SKM-1 treated with dmso at 0.1 percent for 144 hours (cell line): ENCODE measurements at regions not wholly inside any gene's neighbourhood (a gene's known extent, or its start where the extent isn't known, plus 50 kb on each side); places are given as distances from the start of the nearest gene placed in this dataset.
"Not testable (repeated sequence)": the region's sequence is repeated elsewhere in the genome, so short reads cannot be mapped to it uniquely, and the experiment has no call there.

Experiments
- DNase-seq: peaks from one replicate; lab custom pipeline; 2025; ENCODE audit not compliant: unreplicated experiment; lab: John Stamatoyannopoulos, UW

DNA sequence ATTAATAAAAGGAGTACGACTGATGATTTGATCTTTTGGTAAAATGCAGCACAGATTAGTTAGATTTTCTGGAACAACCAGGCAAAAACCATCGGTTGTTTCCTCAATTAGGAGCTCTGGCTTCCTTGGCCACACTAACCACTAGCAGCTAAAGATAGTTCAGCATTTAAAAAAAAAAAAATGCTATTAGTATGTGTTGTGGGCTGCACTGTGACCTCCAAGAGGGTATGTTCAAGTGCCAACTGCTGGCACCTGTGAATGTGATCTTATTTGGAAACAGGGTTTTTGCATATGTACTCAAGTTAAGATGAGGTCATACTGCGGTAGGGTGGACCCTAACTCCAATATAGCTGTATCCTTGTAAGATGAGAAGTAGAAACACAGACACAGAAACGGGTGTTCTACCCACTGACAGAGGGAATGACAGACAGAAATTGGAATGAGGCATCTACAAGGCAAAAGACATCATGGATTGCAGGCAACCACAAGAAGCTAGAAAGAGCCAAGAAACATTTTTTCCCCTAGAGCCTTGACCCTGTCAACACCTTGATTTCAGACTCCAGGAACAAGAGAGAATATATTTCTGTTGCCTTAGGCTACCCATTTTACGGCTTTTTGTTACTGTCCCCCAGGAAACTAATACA, 534.6 kb upstream of the ROBO2 start:
- DNase-seq = no peak

DNA sequence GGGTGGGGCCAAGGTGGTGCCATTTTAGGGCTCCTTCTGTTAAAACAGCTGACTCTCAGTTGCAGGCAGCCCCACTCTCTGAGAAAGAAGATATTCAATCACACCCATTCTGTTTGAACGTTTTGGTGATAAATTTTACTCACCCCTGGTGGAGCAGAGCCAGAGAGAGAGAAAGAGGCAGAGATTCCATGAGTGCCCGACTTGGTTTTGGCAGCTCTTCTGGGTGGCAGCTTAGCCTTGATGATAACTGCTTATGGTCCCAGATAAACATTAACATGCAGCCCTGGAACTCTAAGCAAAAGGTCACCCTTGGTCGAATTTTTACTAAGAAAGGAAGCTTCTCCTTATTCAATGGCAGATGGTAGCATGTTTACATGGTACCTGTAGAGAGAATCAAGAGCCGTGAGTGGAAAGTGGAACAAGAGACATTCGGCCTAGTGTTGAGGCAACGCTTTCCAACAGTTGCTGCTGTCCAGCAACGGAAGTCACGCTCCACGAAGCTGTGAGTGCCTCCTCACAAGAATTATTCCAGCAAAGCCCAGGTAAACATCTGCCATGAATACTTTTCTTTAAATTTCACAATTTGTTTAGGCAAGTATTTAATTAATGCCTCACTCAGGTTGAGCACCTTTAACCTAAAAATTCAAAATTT, 530.6 kb upstream of the ROBO2 start:
- no peak for DNase-seq

DNA sequence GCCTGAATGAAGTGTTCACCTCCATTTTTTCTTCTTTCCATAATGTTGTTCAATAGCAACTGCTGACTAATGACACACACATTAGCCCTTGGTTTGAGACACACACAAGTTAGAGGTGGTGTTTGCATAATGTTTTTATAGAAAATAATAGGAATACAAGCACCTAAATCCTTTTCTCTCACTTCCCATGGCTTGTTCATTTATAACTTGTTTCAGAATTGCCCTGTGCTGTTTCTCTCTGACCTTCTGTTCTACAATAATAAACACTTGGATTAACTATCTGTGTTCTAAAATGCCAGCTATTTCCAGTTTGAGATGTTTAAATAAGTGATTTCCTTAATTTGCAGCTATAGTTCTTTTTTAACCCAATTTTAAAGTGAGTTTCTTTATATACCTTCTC, 525.1 kb upstream of the ROBO2 start:
- DNase-seq = no peak

DNA sequence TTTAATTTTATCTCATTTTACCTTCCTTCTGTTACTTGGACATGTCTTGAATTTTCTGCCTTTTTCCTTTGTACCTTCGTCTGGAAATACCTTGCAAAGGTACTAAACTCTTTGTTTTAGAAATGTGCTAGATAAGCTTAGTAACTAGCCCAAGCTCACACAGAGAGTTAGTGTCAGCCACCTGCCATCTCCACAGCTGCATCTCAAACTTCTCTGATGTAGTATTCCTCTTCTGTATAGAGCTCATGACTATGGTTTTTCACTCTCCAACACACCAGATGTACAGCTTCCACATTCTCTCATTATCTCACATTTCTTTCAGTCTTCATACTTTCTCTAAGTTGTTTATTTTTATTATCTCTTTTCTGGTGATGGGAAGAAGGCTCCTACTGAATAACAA, 516.6 kb upstream of the ROBO2 start:
- DNase-seq = no peak

DNA sequence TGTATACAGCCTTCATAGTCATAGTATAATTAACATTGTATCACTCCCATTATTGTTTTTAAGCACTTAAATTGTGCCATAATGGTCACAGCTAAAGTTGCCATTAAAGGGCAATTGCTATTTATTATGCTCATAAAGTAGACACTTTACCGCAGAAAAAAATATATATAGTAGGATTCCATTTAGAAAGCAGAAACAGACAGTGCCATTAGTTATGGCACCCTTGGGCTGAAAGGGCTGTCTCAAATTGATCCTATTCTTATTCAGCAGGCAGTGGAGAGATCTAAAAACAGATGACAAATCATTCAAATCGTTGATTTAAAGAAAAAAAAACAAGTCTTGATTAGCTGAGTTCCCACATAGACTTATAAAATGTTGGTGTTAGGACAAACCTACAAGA, 514.2 kb upstream of the ROBO2 start:
- no peak for DNase-seq

DNA sequence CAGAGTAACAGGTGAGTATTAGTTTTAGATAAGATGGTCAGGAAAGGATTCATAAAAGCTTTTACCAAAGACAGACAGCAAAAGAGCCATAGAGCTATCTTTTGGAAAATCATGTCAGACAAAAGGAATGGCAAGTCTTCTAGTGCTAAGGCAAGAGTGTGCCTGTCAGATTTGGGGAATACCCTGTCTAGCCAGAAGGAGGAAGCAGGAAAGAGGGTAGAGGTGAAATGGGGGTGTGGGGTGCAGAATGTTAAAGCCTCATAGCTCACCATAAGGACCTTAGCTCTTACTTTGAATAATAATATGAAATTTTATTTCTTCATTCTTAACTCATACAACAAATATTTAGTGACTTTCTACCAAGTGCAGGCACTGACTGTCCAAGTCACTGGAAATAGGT, 512.1 kb upstream of the ROBO2 start:
- no peak for DNase-seq

DNA sequence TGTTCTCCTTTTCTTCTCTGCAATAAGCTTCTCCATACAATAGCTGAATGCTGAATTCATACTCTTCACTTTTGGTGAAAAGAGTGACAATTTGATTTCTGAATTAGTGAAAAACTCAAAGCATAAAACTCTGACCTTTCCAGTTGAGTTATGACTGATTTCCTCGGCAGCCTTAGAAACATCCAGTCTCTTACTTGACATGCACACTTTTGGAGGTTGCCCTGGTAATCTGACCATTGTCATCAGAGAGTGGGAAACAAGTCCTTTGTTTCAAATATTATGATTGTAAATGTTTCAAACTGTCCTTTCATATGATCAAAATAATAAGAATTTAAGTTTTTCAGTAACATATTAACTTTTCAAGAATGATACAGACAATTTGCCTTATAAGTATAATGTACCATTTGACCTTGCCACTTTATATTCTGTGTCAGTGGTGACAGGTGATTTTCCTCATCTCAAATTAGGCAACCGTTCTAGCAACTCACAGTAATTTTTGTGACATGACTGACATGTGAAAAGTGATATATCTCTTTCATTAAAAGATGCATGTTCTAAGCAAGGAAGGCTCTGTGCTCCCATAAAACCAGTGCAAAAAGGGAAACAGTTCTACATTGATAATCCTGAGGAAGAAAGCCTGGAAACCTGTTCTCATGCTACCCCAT, 507.6 kb upstream of the ROBO2 start:
- DNase-seq = no peak

DNA sequence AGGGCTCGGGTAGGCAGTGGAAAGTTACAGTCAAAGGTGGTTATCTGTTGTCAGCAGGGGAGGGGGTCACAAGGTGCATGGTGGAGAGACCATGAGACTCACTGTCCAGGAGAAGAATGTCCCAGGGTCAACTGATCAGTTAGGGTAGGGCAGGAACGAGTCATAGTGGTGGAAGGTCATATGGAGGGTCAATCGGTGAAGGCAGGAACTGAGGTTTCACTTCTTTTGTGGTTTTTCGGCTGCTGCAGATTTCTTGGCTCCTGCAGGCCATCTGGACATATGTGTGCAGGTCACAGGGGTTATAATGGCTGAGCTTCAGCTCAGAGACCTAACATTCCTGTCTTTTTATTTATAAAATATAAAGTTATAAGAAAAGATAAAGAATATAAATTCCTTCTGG, 506.2 kb upstream of the ROBO2 start:
- not testable (repeated sequence) for DNase-seq

DNA sequence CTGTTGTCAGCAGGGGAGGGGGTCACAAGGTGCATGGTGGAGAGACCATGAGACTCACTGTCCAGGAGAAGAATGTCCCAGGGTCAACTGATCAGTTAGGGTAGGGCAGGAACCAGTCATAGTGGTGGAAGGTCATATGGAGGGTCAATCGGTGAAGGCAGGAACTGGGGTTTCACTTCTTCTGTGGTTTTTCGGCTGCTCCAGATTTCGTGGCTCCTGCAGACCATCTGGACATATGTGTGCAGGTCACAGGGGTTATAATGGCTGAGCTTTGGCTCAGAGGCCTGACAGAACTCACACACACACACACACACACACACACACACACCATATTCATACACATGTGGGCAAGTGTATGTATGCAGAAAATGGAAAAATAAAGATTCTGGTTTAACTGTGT, 502.0 kb upstream of the ROBO2 start:
- DNase-seq = not testable (repeated sequence)

DNA sequence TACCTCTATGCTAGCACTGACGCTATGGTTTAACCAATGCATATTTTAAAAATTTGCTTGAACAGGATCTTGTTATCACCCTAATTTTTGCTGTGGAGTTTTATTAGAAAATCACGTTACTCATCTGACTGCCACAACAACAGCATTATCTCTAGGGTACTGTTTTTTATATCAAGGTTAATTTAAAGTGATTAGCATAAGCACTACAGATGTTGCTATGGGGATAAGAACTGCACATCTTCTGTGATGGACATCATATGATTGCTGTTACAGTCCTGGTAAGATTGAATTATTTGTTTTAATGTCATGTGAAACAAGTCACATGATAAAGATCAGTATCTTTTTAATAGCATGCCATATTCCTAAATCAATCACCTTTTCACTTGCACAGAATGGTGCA, 492.2 kb upstream of the ROBO2 start:
- no peak for DNase-seq

DNA sequence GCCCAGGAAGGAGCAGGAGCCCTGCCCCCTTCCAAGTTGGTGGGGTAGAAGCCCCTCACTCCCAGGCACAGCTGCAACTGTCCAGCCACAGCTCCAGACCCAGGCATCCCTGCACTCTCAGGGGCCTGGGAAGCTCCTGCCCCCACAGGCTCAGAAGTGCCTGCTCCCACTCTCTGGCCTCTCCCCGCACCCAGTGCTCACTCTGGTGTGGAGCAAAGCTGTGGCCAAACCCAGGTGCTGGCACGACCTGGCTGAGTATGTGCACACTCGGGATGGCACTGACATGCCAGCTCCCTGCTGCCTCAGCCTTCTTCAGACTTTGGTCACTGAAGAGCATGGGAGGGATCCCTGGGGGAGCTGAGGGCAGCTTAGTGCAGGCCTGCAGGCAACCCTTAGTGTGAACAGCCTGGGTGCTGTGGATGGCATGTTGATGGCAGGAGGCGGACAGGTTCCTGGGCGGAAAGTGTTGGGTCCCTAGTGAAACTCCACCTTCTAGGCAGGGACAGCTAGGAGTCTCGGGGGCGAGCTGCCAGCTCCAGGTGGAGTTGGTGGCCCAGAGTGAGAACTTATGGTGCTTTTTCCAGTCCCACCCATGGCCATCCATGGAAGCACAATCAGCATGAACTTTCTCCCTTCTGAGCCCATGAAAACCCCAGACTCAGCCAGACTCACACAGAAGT, 489.2 kb upstream of the ROBO2 start:
- DNase-seq = no peak

DNA sequence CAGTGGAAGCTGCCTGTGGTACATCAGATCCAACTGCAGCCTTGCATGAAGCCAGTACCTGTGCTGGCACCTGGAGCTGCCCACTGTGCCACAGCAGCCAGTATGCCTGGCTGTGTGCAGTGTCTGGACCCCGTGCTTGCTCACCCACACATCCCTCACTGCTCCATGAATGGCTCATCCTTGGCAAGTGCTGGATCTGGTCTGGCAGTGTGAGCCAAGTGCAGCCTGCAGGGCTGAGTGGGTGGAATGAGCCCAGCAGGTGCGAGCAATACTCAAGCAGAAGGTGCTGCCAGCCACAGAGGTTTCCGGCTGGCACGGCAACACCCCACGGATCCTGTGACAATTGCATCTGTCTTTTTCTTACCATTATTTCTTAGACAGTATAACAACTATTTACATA, 488.2 kb upstream of the ROBO2 start:
- no peak for DNase-seq

DNA sequence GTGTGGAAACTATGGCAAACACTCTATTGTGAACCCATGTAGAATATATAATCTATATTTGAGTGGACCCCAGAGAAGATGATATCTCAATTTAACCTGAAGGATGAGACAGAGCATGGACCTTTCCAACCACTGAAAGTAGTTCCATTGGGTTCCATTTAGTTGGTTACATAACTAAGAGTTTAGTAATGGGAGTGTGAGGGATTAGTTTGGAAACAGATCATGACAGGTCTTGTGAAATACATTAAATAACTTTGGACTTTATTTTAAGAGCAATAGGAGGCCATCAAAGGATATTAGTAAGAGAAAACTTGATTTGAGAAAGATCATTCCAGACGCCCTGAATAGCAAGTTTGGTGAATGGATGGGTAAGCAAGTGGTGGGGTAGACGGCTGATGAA, 487.2 kb upstream of the ROBO2 start:
- DNase-seq = no peak

DNA sequence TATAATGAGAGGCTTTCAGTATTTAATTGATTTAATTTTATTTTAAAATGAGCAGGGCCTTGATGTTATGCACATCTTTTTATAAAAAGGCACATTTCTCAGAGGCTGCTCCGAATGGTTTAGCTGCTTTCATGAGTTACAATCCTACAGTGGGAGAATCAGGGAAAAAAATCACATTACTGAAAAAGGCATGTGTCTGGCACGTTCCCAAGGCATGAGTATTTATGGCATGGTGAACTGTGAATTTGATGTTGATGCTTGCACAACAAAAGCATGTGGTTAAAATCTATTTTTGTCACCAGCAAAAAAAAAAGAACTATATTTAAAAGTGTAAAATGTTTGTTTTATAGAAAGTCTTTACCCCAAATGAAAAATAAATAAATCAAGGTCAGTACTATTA, 485.2 kb upstream of the ROBO2 start:
- DNase-seq = no peak

DNA sequence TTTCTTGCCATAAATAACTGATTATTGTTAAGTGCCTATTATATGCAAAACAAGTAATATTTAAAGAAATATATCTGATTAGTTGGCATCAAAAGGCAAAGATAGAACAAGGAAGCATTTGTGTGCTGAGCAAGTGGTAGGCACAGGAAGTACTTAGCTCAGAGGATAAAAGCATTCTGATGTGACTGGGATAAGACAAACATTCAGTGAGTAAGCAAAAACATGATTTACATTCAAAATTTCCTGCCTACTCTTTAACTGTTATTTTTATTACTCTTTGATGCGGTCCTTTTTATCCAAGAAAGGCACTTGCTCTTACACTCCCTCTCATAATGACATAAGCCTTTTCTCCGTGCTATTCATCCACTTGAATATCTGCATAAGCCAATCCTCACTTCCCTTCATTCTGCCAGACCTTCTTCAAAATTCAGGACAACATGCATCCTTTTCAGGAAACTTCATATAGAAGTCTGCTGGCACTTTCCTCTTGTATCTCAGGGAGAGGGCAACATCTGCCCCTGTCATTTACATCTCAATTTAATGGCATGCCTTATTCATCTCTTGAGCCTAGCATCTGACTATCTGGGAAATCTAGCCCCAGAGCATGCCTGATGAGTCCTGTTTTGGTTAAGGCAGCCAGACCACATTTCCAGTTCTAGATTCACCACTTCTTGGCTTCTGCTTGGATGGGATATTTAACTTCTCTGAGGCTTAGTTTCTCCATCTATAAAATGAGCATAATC, 478.2 kb upstream of the ROBO2 start:
- no peak for DNase-seq

DNA sequence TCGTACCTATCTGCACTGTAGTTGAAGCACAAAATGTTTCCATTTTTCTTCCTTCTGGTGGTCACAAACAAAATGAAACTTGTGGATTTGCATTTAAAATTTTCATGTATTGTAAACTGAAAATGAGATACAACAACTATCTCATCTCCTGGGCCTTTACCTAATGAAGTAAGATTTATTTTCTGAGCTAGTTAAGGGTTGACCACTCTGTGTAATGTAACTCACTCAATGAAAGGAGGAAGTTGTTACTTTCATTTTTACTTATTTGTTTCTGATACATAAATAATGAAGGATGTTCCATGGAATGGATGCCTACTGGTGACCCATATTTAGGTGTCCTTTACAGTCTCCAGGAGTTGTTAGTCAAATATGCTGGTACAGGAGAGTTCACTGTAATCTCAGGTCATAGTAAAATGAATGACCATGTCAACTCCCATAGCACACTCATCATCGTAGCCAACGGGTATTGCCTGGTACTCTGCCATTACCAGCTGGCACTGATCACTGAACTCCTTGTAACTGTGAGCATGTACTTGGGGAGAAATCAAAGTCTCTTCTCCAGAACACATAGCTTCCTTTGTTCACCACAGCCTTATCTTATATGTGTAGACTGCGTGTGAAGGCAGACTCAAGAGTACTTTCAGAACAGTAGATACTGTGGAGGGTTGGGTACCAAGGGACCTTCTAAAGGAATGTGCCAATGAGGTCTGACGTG, 474.2 kb upstream of the ROBO2 start:
- DNase-seq = no peak

DNA sequence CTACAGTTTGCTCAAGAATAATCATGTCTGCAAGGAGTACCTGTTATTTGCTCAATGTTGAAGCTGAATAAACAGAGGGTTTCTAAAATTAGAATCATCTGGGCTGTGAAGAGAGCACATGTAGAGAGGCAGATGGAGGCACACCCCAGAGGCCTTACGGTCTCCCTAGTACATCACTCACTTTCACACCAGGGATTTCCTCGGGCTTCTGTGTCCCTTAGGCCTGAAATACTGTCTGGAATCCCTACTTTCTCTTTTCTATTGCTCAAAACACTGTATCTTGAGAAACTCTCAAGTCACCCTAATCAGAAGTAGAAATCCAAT, 473.7 kb upstream of the ROBO2 start:
- no peak for DNase-seq

DNA sequence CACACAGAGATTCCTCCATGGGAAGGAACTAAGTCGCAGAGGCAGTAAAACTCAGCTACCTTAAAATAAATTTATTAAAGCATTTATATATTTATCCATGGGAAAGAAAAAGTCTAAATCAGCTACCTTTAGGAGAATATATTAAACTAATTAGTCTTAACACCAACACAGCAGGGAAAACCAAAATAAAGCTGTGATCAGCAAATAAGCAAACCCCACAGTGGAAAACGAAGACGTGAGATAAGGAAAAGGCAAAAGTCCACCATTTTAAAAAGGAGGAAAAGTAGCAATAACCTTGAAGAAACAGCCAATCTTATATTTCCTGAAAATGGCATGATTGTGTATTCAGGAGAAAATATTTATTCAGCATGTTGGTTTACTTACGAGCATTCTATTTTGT, 473.0 kb upstream of the ROBO2 start:
- no peak for DNase-seq

DNA sequence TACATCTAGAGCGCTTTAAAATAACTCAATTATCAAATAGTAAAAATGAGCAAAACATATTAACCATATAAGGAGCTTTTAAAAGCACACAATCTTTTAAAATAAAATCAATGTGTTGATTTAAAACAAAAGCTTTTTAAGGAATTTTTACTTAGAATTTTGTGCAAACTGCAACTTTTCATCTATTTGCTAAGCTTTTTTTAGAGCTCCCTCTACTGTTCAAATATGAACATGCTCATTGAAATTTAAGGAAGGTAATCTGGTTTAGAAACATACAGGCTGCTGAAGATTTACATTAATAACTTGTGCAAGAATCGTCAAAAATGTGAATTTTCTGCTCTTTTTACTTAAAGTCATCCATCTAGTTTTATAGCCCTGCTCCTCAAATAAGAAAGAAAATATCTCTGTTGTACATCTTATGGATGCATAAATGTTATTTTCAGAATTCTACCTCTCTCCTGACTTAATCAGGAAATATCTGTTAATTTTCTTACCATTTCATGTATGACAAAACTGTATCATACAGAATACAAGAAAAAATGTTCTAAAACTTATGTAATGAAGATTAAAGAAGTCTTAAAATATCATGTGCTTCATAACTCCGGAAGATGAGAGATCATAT, 469.4 kb upstream of the ROBO2 start:
- DNase-seq = peak; percentile 35

DNA sequence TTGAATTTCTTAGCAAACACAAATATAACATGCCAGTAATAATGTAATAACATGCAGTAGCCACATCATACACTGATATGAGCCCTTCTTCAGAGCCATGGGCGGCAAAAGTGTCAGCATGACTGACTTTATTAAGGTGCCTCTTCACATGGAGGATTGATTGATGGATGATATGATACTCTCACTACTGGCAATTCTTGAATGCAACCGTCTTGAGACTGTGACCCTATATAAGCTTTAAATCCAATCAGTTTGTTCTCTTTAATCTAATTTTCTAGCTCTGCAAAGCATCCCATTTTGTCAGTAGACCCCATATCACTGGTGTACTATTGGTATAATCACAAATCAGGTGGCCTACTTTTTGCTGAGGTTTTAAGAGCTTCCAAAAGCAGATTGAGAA, 463.7 kb upstream of the ROBO2 start:
- DNase-seq = no peak
